IMR-90 (cell line): ENCODE measurements at regions not wholly inside any gene's neighbourhood (a gene's known extent, or its start where the extent isn't known, plus 50 kb on each side); places are given as distances from the start of the nearest gene placed in this dataset.

ENCODE experiments used
- CEBPB ChIP-seq: IDR thresholded peaks from 2 replicates; pipeline ENCODE4 v1.6.1; 2012; ENCODE audit warnings: low read depth, low read length, improper control_type of control experiment
- CHD1 ChIP-seq: IDR thresholded peaks from 2 replicates; pipeline ENCODE4 v1.6.1; 2012; ENCODE audit warnings: low read depth, low read length, improper control_type of control experiment
- CTCF ChIP-seq: conservative IDR thresholded peaks from 2 replicates; pipeline ENCODE4 v1.5.1; 2012; ENCODE audit warnings: mild to moderate bottlenecking, low read depth, low read length, improper control_type of control experiment
- MAZ ChIP-seq: IDR thresholded peaks from 2 replicates; pipeline ENCODE4 v1.6.1; 2012; ENCODE audit warnings: low read depth, mild to moderate bottlenecking, low read length, improper control_type of control experiment, moderate library complexity, borderline replicate concordance
- MXI1 ChIP-seq: IDR thresholded peaks from 2 replicates; pipeline ENCODE4 v1.6.1; 2012; ENCODE audit warnings: low read depth, mild to moderate bottlenecking, low read length, moderate library complexity, borderline replicate concordance
- POLR2A ChIP-seq: IDR thresholded peaks from 2 replicates; pipeline ENCODE4 v1.6.1; 2012; ENCODE audit warnings: mild to moderate bottlenecking, low read depth, low read length
- RAD21 ChIP-seq: IDR thresholded peaks from 2 replicates; pipeline ENCODE4 v1.6.1; 2012; ENCODE audit warnings: low read length, improper control_type of control experiment
- RCOR1 ChIP-seq: IDR thresholded peaks from 2 replicates; pipeline ENCODE4 v1.6.1; 2012; ENCODE audit warnings: mild to moderate bottlenecking, low read length, improper control_type of control experiment; ENCODE audit not compliant: insufficient replicate concordance
- USF2 ChIP-seq: fragments of 150-350 bp; IDR thresholded peaks from 2 replicates; pipeline ENCODE4 v1.6.1; 2017; ENCODE audit warnings: mild to moderate bottlenecking, antibody characterized with exemption, low read length, low read depth

- TF ChIP-seq CHD1 (no peak), CTCF (no peak), POLR2A (no peak), USF2 (no peak), MAZ (no peak), RAD21 (no peak), CEBPB (no peak), MXI1 (no peak), RCOR1 (no peak)
These were observed 334.2 kb upstream of the SLC30A5 start for GRCh38 chr5:68759593-68759992.
